T-cell (primary cell): ENCODE measurements at regions not wholly inside any gene's neighbourhood (a gene's known extent, or its start where the extent isn't known, plus 50 kb on each side); places are given as distances from the start of the nearest gene placed in this dataset.

Experiments
- ATAC-seq, 4 experiments: fragments of 200-7000 bp in 3 of 4; fragments of 150-1000 bp in 1 of 4; cut with Tn5 transposase; replicated peaks in 1 of 4; 1 replicate in 3 of 4; 2 replicates in 1 of 4; pipeline ENCODE4 v1.10.0; 2021; ENCODE audit warnings: moderate library complexity in 3 of 4, mild to moderate bottlenecking in 2 of 4, moderate number of reproducible peaks in 1 of 4
- CTCF ChIA-PET, 2 donors: fragments of 300-600 bp; sonication (Branson Sonifier 250); formaldehyde crosslinking; loops; one replicate each; lab custom pipeline; 2022; ENCODE audit warnings: antibody characterized with exemption in 2 of 2; lab: Charles Lee
- POLR2A ChIA-PET, 2 donors: fragments of 300-600 bp; sonication (Branson Sonifier 250); formaldehyde crosslinking; loops; one replicate each; lab custom pipeline; 2022; ENCODE audit warnings: antibody characterized with exemption in 2 of 2; lab: Charles Lee
- DNase-seq, 35 experiments: peaks; one replicate each; pipeline versions ENCODE4 v3.0.0 to v3.0.0-alpha.2; 2013 to 2023
- H3K27ac ChIP-seq: one replicate; pipeline ENCODE4 v1.5.1; 2013; ENCODE audit warnings: low read length
- H3K27me3 ChIP-seq, 2 experiments: replicated peaks in 1 of 2; 1 replicate in 1 of 2; 2 replicates in 1 of 2; pipeline versions ENCODE4 v1.6.1 to v1.7.0; 2013; ENCODE audit warnings: low read length in 1 of 2, mixed read lengths in 1 of 2; ENCODE audit not compliant: control insufficient read depth in 2 of 2, insufficient read depth in 2 of 2; ENCODE audit errors: extremely low read depth in 1 of 2
- H3K36me3 ChIP-seq, 2 donors: 1 replicate in 1 of 2; 2 replicates in 1 of 2; pipeline versions ENCODE4 v1.6.1 to v1.7.0; 2013; ENCODE audit warnings: low read length in 1 of 2; ENCODE audit not compliant: control insufficient read depth in 2 of 2, insufficient read depth in 1 of 2; ENCODE audit errors: extremely low read depth in 1 of 2
- H3K4me1 ChIP-seq, 2 experiments: 1 replicate in 1 of 2; 2 replicates in 1 of 2; pipeline versions ENCODE4 v1.6.1 to v1.7.0; 2013; ENCODE audit warnings: low read length in 2 of 2, mixed read lengths in 1 of 2; ENCODE audit not compliant: insufficient read depth in 2 of 2, control insufficient read depth in 1 of 2; ENCODE audit errors: extremely low read depth in 1 of 2
- H3K4me3 ChIP-seq, 2 donors: 1 replicate in 1 of 2; 2 replicates in 1 of 2; pipeline versions ENCODE4 v1.5.1 to v1.7.0; 2013; ENCODE audit warnings: mild to moderate bottlenecking in 2 of 2, low read length in 1 of 2, moderate library complexity in 1 of 2; ENCODE audit not compliant: control insufficient read depth in 1 of 2; ENCODE audit errors: extremely low read depth in 1 of 2
- H3K9me3 ChIP-seq: 2 replicates; pipeline ENCODE4 v1.7.0; 2013
- H3K27ac Mint-ChIP-seq, 2 donors: one replicate each; pipeline ENCODE4 v1.8.0; 2020 to 2021; ENCODE audit warnings: mild to moderate bottlenecking in 2 of 2, mixed read lengths in 2 of 2
- H3K27me3 Mint-ChIP-seq, 2 donors: one replicate each; pipeline ENCODE4 v1.8.0; 2021 to 2022; ENCODE audit warnings: mixed read lengths in 2 of 2
- H3K36me3 Mint-ChIP-seq: one replicate; pipeline ENCODE4 v1.8.0; 2021; ENCODE audit warnings: mixed read lengths
- H3K4me1 Mint-ChIP-seq, 3 donors: one replicate each; pipeline ENCODE4 v1.8.0; 2020 to 2022; ENCODE audit warnings: mixed read lengths in 3 of 3, mild to moderate bottlenecking in 1 of 3
- H3K4me3 Mint-ChIP-seq, 3 donors: one replicate each; pipeline ENCODE4 v1.8.0; 2020 to 2022; ENCODE audit warnings: mild to moderate bottlenecking in 3 of 3, mixed read lengths in 3 of 3, moderate library complexity in 3 of 3
- H3K9me3 Mint-ChIP-seq, 3 donors: one replicate each; pipeline ENCODE4 v1.8.0; 2020 to 2022; ENCODE audit warnings: mixed read lengths in 3 of 3
- WGBS: methylation state at CpG from one replicate; pipeline ENCODE4 v1.1.5; 2013; ENCODE audit warnings: missing lambda C conversion rate; ENCODE audit not compliant: insufficient coverage; 5-methylcytosine and 5-hydroxymethylcytosine counted together

DNA sequence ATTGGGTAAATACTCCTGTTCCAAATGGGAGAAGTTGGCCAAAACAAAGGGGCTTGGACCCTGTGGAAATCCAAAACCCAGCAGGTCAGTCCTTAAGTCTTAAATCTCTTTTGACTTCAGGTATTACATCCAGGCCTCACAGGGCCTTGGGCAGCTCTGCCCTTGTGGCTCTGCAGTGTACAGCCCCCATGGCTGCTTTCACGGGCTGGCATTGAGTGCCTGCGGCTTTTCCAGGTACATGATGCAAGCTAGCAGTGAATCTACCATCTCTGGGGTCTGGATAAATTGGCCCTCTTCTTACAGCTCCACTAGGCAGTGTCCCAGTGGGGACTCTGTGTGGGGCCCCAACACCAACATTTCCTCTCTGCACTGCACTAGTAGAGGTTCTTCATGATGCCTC lies 308.5 kb upstream of the ARRDC3 start:
- H3K4me3 ChIP-seq = no peak overlapping the region
- H3K27me3 Mint-ChIP-seq = no peaks in the 10 kb centered on the region
- 80% methylated on average over 2 of the region's 2 CpGs for WGBS
- no peak overlapping the region for H3K27ac Mint-ChIP-seq
- no peak overlapping the region for H3K4me3 Mint-ChIP-seq
- H3K4me1 Mint-ChIP-seq = no peaks in the 10 kb centered on the region
- H3K9me3 ChIP-seq = no peaks in the 10 kb centered on the region
- no peak overlapping the region for H3K27ac ChIP-seq
- no peak for DNase-seq
- H3K4me1 ChIP-seq = no peaks in the 10 kb centered on the region
- peaks cover 14 to 32% (median 16%) of the 10 kb centered on the region in 3 donors for H3K9me3 Mint-ChIP-seq
- H3K36me3 ChIP-seq = no peaks in the 10 kb centered on the region
- ChIA-PET POLR2A (no interaction called here), CTCF (no interaction called here)
- H3K27me3 ChIP-seq = no peaks in the 10 kb centered on the region
- H3K36me3 Mint-ChIP-seq = no peaks in the 10 kb centered on the region
- ATAC-seq = no peak

DNA sequence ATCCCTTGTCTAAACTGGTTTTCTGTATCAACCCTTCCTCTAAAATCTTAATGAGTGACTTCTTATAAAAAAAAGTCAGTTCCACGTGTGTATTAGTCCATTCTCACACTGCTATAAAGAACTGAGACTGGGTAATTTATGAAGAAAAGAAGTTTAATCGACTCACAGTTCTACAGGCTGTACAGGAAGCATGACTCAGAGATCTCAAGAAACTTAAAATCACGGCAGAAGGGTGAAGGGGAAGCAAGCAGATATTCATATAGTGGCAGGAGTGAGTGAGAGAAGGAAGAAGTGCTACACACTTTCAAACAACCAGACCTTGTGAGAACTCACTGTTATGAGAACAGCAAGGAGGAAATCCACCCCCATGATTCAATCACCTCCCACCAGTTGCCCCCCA lies 307.8 kb upstream of the ARRDC3 start:
- no peaks in the 10 kb centered on the region for H3K4me1 Mint-ChIP-seq
- no peak overlapping the region for H3K27ac Mint-ChIP-seq
- Histone ChIP-seq H3K9me3 (no peaks in the 10 kb centered on the region), H3K4me1 (no peaks in the 10 kb centered on the region), H3K27ac (no peak overlapping the region), H3K4me3 (no peak overlapping the region), H3K36me3 (no peaks in the 10 kb centered on the region), H3K27me3 (no peaks in the 10 kb centered on the region)
- no peaks in the 10 kb centered on the region for H3K27me3 Mint-ChIP-seq
- H3K4me3 Mint-ChIP-seq = no peak overlapping the region
- no peak for DNase-seq
- WGBS = no CpG with 5 or more reads among the region's 3 CpGs
- H3K9me3 Mint-ChIP-seq = peaks cover 13 to 26% (median 14%) of the 10 kb centered on the region in 3 donors
- no peak for ATAC-seq
- CTCF ChIA-PET = no interaction called here
- POLR2A ChIA-PET = no interaction called here
- no peaks in the 10 kb centered on the region for H3K36me3 Mint-ChIP-seq

DNA sequence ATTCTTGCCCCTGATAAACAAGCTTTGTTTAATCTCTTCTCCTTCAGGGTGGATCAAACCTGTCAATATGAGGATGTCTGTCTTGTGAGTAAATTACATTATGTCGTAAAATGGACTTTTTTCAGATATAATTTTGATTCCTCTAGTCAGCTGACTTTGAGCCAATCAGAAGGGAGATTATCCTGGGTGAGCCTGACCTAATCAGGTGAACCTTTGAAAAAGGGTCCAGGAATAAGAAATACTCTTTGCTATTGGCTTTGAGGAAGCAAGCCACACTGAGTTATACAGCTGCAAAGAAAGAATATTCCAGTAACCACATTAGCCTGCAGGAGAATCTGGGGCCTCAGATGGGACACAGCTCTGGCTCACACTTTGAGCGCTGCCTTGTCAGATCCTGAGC lies 304.3 kb upstream of the ARRDC3 start:
- ChIA-PET CTCF (no interaction called here), POLR2A (interaction anchor here in 1 of 2 donors (1.0 kb wide), 1 partner anchor 13 kb away, joined by 3 read pairs; no protein-coding TSS in a partner anchor)
- no peaks in the 10 kb centered on the region for H3K4me1 Mint-ChIP-seq
- H3K27ac ChIP-seq = no peak overlapping the region
- no peaks in the 10 kb centered on the region for H3K27me3 Mint-ChIP-seq
- no peaks in the 10 kb centered on the region for H3K9me3 ChIP-seq
- no peaks in the 10 kb centered on the region for H3K36me3 ChIP-seq
- WGBS = 86% methylated on average over 1 of the region's 2 CpGs
- no peak overlapping the region for H3K4me3 Mint-ChIP-seq
- H3K36me3 Mint-ChIP-seq = no peaks in the 10 kb centered on the region
- no peak overlapping the region for H3K4me3 ChIP-seq
- no peaks in the 10 kb centered on the region for H3K27me3 ChIP-seq
- no peaks in the 10 kb centered on the region for H3K4me1 ChIP-seq
- H3K9me3 Mint-ChIP-seq = peaks cover under 1 to 2% (median 2%) of the 10 kb centered on the region in 3 donors
- no peak for ATAC-seq
- no peak overlapping the region for H3K27ac Mint-ChIP-seq
- no peak for DNase-seq

DNA sequence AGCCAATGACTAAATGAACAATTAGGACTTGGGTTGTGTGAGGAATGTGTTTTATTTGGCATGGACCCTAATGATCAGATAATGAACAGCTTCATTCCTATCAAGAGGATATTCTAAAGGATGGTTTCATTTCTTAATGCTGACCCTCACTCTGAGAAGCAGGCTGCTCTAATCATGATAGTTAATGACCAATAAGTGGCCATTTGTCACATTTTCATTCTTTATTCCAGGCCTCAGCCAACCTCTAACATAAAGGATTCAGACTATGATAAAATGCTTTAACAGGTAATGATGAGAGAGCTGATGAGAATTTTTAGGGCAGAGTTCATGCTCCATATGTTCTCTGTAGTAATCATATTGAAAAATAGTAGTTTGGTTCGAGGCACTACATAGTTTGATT lies 301.5 kb upstream of the ARRDC3 start:
- no CpG with 5 or more reads among the region's 1 CpG for WGBS
- H3K9me3 ChIP-seq = no peaks in the 10 kb centered on the region
- no peaks in the 10 kb centered on the region for H3K27me3 Mint-ChIP-seq
- ATAC-seq = no peak
- H3K4me1 ChIP-seq = no peaks in the 10 kb centered on the region
- no peaks in the 10 kb centered on the region for H3K27me3 ChIP-seq
- peaks cover 0 to 5% (median 0%) of the 10 kb centered on the region in 3 donors for H3K9me3 Mint-ChIP-seq
- H3K4me3 ChIP-seq = no peak overlapping the region
- no peak overlapping the region for H3K27ac Mint-ChIP-seq
- no peaks in the 10 kb centered on the region for H3K36me3 ChIP-seq
- no peaks in the 10 kb centered on the region for H3K4me1 Mint-ChIP-seq
- ChIA-PET POLR2A (no interaction called here), CTCF (no interaction called here)
- no peak for DNase-seq
- H3K4me3 Mint-ChIP-seq = no peak overlapping the region
- H3K36me3 Mint-ChIP-seq = no peaks in the 10 kb centered on the region
- H3K27ac ChIP-seq = no peak overlapping the region

DNA sequence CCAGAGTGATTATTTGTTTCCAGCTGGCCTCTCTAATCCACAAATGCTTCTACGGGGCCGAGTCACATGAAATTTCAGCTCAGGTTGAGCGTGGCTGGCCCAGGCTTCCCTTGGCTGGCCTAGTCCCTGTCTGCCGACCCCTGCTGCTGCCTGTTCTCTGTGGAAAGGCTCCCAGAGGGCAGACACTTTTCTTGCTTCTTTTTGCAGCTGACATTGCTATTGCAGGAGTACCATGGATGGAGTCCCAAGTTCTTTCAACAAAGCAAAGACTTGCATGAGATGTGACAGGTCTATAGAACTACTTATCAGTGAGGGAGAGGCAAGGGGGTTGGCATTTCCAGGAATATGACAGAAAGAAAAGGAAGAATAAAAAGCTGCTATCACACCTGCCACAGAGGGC lies 287.4 kb upstream of the ARRDC3 start:
- H3K4me1 ChIP-seq = no peaks in the 10 kb centered on the region
- ChIA-PET POLR2A (no interaction called here), CTCF (no interaction called here)
- H3K36me3 Mint-ChIP-seq = no peaks in the 10 kb centered on the region
- H3K27ac Mint-ChIP-seq = no peak overlapping the region
- no peak for DNase-seq
- H3K4me3 Mint-ChIP-seq = no peak overlapping the region
- no peaks in the 10 kb centered on the region for H3K27me3 Mint-ChIP-seq
- no peaks in the 10 kb centered on the region for H3K9me3 ChIP-seq
- ATAC-seq = no peak
- H3K27ac ChIP-seq = no peak overlapping the region
- peaks cover 2 to 4% (median 2%) of the 10 kb centered on the region in 3 donors for H3K9me3 Mint-ChIP-seq
- no peaks in the 10 kb centered on the region for H3K27me3 ChIP-seq
- H3K36me3 ChIP-seq = no peaks in the 10 kb centered on the region
- WGBS = 75% methylated on average over 4 of the region's 4 CpGs
- H3K4me1 Mint-ChIP-seq = no peaks in the 10 kb centered on the region
- no peak overlapping the region for H3K4me3 ChIP-seq

DNA sequence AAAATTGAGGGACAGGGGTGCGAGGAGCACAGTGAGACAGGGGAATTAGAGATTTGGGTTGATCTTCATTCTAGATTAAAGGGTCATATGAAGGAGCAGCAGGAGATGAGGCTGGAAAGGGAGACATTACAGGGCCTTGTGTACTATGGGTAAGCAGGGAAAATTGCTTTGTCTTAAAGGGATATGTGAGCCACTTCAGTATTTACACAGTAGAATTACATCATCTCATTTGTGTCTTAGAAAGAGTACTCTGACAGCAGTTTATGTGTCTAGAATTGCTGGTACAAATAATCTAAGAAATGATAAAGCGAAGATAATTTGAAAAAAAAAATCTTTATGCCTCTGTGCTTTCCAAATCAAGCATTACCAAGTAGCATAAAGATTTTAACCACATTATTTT lies 287.0 kb upstream of the ARRDC3 start:
- ChIA-PET CTCF (no interaction called here), POLR2A (no interaction called here)
- WGBS = 67% methylated on average over 1 of the region's 2 CpGs

DNA sequence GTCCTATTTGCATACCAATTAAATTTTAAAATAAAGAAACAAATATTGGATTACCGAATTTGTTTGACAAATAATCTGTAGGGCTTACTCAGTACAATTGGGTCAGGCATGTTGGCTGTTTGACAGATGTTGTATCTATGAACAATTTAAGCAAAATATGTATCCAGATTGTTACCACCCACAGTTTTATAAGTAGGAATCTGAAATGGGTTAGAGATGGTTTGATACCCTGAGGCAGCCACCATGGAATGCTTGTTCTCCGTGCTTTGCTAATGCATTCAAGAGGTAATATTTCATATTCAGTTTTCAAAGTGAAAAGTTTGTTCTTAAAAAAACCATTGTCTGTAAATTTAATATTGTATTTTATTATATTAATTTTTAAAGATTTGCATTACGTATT lies 285.1 kb upstream of the ARRDC3 start:
- no peak overlapping the region for H3K4me3 Mint-ChIP-seq
- H3K9me3 ChIP-seq = no peaks in the 10 kb centered on the region
- H3K27me3 ChIP-seq = no peaks in the 10 kb centered on the region
- ChIA-PET CTCF (no interaction called here), POLR2A (no interaction called here)
- peaks cover 2 to 9% (median 2%) of the 10 kb centered on the region in 3 donors for H3K9me3 Mint-ChIP-seq
- DNase-seq (no peak), ATAC-seq (no peak)
- no peaks in the 10 kb centered on the region for H3K4me1 Mint-ChIP-seq
- H3K27ac Mint-ChIP-seq = no peak overlapping the region
- no peaks in the 10 kb centered on the region for H3K36me3 Mint-ChIP-seq
- no peaks in the 10 kb centered on the region for H3K4me1 ChIP-seq
- no peaks in the 10 kb centered on the region for H3K36me3 ChIP-seq
- no peak overlapping the region for H3K4me3 ChIP-seq
- WGBS = no CpG with 5 or more reads among the region's 3 CpGs
- no peak overlapping the region for H3K27ac ChIP-seq
- no peaks in the 10 kb centered on the region for H3K27me3 Mint-ChIP-seq

More for the DNA sequence above, 287.0 kb upstream of the ARRDC3 start:
- Mint-ChIP-seq H3K27ac (no peak overlapping the region), H3K9me3 (peaks cover 2 to 7% (median 2%) of the 10 kb centered on the region in 3 donors), H3K36me3 (no peaks in the 10 kb centered on the region), H3K27me3 (no peaks in the 10 kb centered on the region), H3K4me1 (no peaks in the 10 kb centered on the region), H3K4me3 (no peak overlapping the region)
- no peaks in the 10 kb centered on the region for H3K4me1 ChIP-seq
- ATAC-seq (no peak), DNase-seq (no peak)
- no peaks in the 10 kb centered on the region for H3K9me3 ChIP-seq
- no peaks in the 10 kb centered on the region for H3K36me3 ChIP-seq
- H3K27ac ChIP-seq = no peak overlapping the region
- H3K27me3 ChIP-seq = no peaks in the 10 kb centered on the region
- H3K4me3 ChIP-seq = no peak overlapping the region
